ENCODE measurements at regions not wholly inside any gene's neighbourhood (a gene's known extent, or its start where the extent isn't known, plus 50 kb on each side); places are given as distances from the start of the nearest gene placed in this dataset.
A peak's percentile ranks its signal among the peaks of the same experiment; 100 is the strongest.

GRCh38 chr9:129344641-129345495 lies 166.8 kb upstream of the IER5L start:
- H3K9me3 ChIP-seq: no peaks in the 10 kb centered on the region
- H3K4me3 ChIP-seq: no peak overlapping the region
- H3K36me3 ChIP-seq: no peaks in the 10 kb centered on the region
- peaks cover 0 to 5% (median 0%) of the 10 kb centered on the region in 4 donors for H3K4me1 ChIP-seq
- no peaks in the 10 kb centered on the region for H3K27me3 ChIP-seq
- TF ChIP-seq CTCF (IDR thresholded peaks at IDR 0.05): no peak
- intact Hi-C loops (cut with DNase I; ENCODE audit: low total_unique reads): no loop called here
- H3K27ac ChIP-seq: no peak overlapping the region
- no peak for DNase-seq

- H3K27ac ChIP-seq: peak overlapping the region in 1 of 2 donors; percentile 47
- H3K27me3 ChIP-seq: no peaks in the 10 kb centered on the region
- peak; percentile 81 for DNase-seq
- H3K36me3 ChIP-seq: no peaks in the 10 kb centered on the region
- no peak for TF ChIP-seq CTCF (IDR thresholded peaks at IDR 0.05)
- no peak overlapping the region for H3K4me3 ChIP-seq
- intact Hi-C loops (cut with DNase I; ENCODE audit: low total_unique reads): loop anchor here (2.0 kb wide), 1 partner anchor 73 kb away; no protein-coding TSS in a partner anchor
- no peaks in the 10 kb centered on the region for H3K9me3 ChIP-seq
- H3K4me1 ChIP-seq: peaks cover 0 to 15% (median 9%) of the 10 kb centered on the region in 4 donors
Observed at GRCh38 chr9:129343424-129344375, 165.6 kb upstream of the IER5L start.

- TF ChIP-seq CTCF (IDR thresholded peaks at IDR 0.05): no peak
- Histone ChIP-seq H3K4me3 (no peak overlapping the region), H3K27me3 (no peaks in the 10 kb centered on the region), H3K4me1 (peaks cover 0 to 17% (median 14%) of the 10 kb centered on the region in 4 donors), H3K36me3 (no peaks in the 10 kb centered on the region), H3K9me3 (no peaks in the 10 kb centered on the region), H3K27ac (peak overlapping the region in 1 of 2 donors; percentile 47)
- DNase-seq: no peak
- intact Hi-C loops (cut with DNase I; ENCODE audit: low total_unique reads): loop anchor here (2.0 kb wide), 1 partner anchor 72 kb away; no protein-coding TSS in a partner anchor
Observed at GRCh38 chr9:129342591-129343423, 164.7 kb upstream of the IER5L start.

- H3K9me3 ChIP-seq: no peaks in the 10 kb centered on the region
- no peaks in the 10 kb centered on the region for H3K36me3 ChIP-seq
- intact Hi-C loops (cut with DNase I; ENCODE audit: low total_unique reads): loop anchor here (2.0 kb wide), 1 partner anchor 71 kb away; no protein-coding TSS in a partner anchor
- no peak overlapping the region for H3K27ac ChIP-seq
- peaks cover 0 to 24% (median 23%) of the 10 kb centered on the region in 4 donors for H3K4me1 ChIP-seq
- no peaks in the 10 kb centered on the region for H3K27me3 ChIP-seq
- no peak for TF ChIP-seq CTCF (IDR thresholded peaks at IDR 0.05)
- DNase-seq: no peak
- no peak overlapping the region for H3K4me3 ChIP-seq
Observed at GRCh38 chr9:129341987-129342348, 163.9 kb upstream of the IER5L start.

Measured in tibial artery (tissue), 4 donors.